ENCODE measurements at regions not wholly inside any gene's neighbourhood (a gene's known extent, or its start where the extent isn't known, plus 50 kb on each side); places are given as distances from the start of the nearest gene placed in this dataset.

DNA sequence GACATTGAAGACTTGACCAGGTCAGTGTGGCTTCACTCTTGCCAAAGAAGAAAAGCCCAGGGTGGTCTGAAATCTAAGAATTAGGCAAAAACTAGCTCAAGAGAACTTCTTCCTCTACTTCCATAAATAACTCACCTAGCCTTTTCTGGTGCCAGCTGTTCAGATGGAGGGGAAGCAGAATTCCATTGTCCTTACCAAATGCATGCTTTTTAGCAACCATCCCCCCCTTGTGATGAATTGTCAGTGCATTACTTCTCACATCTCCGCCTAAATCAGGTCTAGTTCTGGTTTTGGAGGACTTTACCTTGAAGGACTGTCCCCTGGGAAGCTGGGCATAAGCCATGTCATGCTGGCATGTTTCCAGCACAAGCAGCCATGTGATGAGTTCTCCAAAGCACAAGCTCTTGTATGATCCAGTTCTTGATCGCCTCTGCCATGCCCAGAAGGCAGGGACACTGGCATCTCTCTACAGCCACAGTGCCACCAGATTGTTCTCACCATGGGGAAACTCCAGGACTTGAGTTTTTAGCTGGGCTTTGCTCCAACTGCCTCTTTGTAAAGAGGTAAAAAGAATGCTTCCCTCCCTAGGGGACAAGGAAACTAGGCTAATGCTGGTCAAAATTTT, 96.4 kb upstream of the IL12A start:
- no peak for TF ChIP-seq EZH2 (IDR thresholded peaks at IDR 0.05; ENCODE audit: borderline replicate concordance, insufficient read depth, low read length, poor library complexity, severe bottlenecking)
- TF ChIP-seq, protein P1, sequence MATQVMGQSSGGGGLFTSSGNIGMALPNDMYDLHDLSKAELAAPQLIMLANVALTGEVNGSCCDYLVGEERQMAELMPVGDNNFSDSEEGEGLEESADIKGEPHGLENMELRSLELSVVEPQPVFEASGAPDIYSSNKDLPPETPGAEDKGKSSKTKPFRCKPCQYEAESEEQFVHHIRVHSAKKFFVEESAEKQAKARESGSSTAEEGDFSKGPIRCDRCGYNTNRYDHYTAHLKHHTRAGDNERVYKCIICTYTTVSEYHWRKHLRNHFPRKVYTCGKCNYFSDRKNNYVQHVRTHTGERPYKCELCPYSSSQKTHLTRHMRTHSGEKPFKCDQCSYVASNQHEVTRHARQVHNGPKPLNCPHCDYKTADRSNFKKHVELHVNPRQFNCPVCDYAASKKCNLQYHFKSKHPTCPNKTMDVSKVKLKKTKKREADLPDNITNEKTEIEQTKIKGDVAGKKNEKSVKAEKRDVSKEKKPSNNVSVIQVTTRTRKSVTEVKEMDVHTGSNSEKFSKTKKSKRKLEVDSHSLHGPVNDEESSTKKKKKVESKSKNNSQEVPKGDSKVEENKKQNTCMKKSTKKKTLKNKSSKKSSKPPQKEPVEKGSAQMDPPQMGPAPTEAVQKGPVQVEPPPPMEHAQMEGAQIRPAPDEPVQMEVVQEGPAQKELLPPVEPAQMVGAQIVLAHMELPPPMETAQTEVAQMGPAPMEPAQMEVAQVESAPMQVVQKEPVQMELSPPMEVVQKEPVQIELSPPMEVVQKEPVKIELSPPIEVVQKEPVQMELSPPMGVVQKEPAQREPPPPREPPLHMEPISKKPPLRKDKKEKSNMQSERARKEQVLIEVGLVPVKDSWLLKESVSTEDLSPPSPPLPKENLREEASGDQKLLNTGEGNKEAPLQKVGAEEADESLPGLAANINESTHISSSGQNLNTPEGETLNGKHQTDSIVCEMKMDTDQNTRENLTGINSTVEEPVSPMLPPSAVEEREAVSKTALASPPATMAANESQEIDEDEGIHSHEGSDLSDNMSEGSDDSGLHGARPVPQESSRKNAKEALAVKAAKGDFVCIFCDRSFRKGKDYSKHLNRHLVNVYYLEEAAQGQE (IDR thresholded peaks at IDR 0.05; ENCODE audit: borderline replicate concordance) = no peak
- Histone ChIP-seq H3K4me2 (ENCODE audit: low read length) (no peak overlapping the region), H3K9me2 (ENCODE audit: insufficient read depth, low read length) (no peaks in the 10 kb centered on the region), H3K9me3 (ENCODE audit: low read length) (no peaks in the 10 kb centered on the region), H3K27ac (ENCODE audit: low read length) (no peak overlapping the region), H3F3A (ENCODE audit: insufficient read depth, low read length, poor library complexity, severe bottlenecking) (no peaks in the 10 kb centered on the region), H2AFZ (ENCODE audit: low read depth, low read length) (no peak overlapping the region), H3K27me3 (ENCODE audit: insufficient read depth, low read depth, low read length) (no peaks in the 10 kb centered on the region), H3K36me3 (ENCODE audit: insufficient read depth, low read length) (peaks cover 15% of the 10 kb centered on the region), H3K79me2 (replicated peaks; ENCODE audit: insufficient read depth, low read length) (no peaks in the 10 kb centered on the region), H4K20me1 (ENCODE audit: insufficient read depth) (no peaks in the 10 kb centered on the region), H3K4me3 (ENCODE audit: low read length) (no peak overlapping the region), H3K9ac (ENCODE audit: low read length) (no peak overlapping the region)

DNA sequence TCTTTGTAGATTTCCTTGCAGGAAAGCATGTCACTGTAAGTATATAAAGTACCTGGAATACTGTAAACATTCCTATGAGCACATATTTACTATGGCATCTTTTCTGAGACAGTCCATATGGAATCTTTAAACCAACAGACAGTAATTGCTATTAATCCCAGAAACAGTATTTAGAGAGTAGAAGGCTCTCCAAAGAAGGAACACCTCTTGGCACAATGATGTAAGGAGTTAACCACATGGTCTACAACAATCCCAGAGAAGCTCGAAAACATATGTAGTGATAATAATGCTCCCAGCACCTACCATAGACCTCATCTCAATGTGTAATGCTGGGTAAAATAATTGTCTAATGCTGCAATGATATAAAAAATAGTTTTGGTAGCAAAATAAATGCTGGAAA, 95.8 kb upstream of the IL12A start:
- no peaks in the 10 kb centered on the region for H3K27me3 ChIP-seq (ENCODE audit: insufficient read depth, low read depth, low read length)
- no peak overlapping the region for H2AFZ ChIP-seq (ENCODE audit: low read depth, low read length)
- H3K36me3 ChIP-seq (ENCODE audit: insufficient read depth, low read length) = peaks cover 15% of the 10 kb centered on the region
- no peaks in the 10 kb centered on the region for H3F3A ChIP-seq (ENCODE audit: insufficient read depth, low read length, poor library complexity, severe bottlenecking)
- H3K79me2 ChIP-seq (replicated peaks; ENCODE audit: insufficient read depth, low read length) = no peaks in the 10 kb centered on the region
- H3K9ac ChIP-seq (ENCODE audit: low read length) = no peak overlapping the region
- no peak overlapping the region for H3K4me2 ChIP-seq (ENCODE audit: low read length)
- TF ChIP-seq, protein P2, sequence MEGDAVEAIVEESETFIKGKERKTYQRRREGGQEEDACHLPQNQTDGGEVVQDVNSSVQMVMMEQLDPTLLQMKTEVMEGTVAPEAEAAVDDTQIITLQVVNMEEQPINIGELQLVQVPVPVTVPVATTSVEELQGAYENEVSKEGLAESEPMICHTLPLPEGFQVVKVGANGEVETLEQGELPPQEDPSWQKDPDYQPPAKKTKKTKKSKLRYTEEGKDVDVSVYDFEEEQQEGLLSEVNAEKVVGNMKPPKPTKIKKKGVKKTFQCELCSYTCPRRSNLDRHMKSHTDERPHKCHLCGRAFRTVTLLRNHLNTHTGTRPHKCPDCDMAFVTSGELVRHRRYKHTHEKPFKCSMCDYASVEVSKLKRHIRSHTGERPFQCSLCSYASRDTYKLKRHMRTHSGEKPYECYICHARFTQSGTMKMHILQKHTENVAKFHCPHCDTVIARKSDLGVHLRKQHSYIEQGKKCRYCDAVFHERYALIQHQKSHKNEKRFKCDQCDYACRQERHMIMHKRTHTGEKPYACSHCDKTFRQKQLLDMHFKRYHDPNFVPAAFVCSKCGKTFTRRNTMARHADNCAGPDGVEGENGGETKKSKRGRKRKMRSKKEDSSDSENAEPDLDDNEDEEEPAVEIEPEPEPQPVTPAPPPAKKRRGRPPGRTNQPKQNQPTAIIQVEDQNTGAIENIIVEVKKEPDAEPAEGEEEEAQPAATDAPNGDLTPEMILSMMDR (IDR thresholded peaks at IDR 0.05; ENCODE audit: poor library complexity, severe bottlenecking) = no peak
- no peak for TF ChIP-seq TAF1 (IDR thresholded peaks at IDR 0.05; ENCODE audit: low read depth)
- no peak for TF ChIP-seq RAD21 (conservative IDR thresholded peaks at IDR 0.05)
- no peak for TF ChIP-seq POLR2AphosphoS5 (IDR thresholded peaks at IDR 0.05)
- no peak for TF ChIP-seq EZH2 (IDR thresholded peaks at IDR 0.05; ENCODE audit: borderline replicate concordance, insufficient read depth, low read length, poor library complexity, severe bottlenecking)
- TF ChIP-seq EP300 (conservative IDR thresholded peaks at IDR 0.05; ENCODE audit: poor library complexity, severe bottlenecking) = no peak
- TF ChIP-seq MXI1 (conservative IDR thresholded peaks at IDR 0.05; ENCODE audit: poor library complexity, severe bottlenecking) = no peak
- TF ChIP-seq, protein P1 (IDR thresholded peaks at IDR 0.05; ENCODE audit: borderline replicate concordance) = no peak
- TF ChIP-seq SMC3 (conservative IDR thresholded peaks at IDR 0.05; ENCODE audit: poor library complexity) = no peak
- H3K27ac ChIP-seq (ENCODE audit: low read length) = no peak overlapping the region
- no peaks in the 10 kb centered on the region for H3K9me2 ChIP-seq (ENCODE audit: insufficient read depth, low read length)
- H3K9me3 ChIP-seq (ENCODE audit: low read length) = no peaks in the 10 kb centered on the region
- H4K20me1 ChIP-seq (ENCODE audit: insufficient read depth) = no peaks in the 10 kb centered on the region
- no peak overlapping the region for H3K4me3 ChIP-seq (ENCODE audit: low read length)

All from neural cell (in vitro differentiated cells).